PFSK-1 (cell line): ENCODE measurements at regions not wholly inside any gene's neighbourhood (a gene's known extent, or its start where the extent isn't known, plus 50 kb on each side); places are given as distances from the start of the nearest gene placed in this dataset.

Experiments used
- POLR2AphosphoS5 ChIP-seq: IDR thresholded peaks from 2 replicates; pipeline ENCODE4 v1.6.1; 2012; ENCODE audit warnings: low read depth, mild to moderate bottlenecking, control low read depth, low read length, moderate library complexity
- TAF1 ChIP-seq: IDR thresholded peaks from 2 replicates; pipeline ENCODE4 v1.6.1; 2012; ENCODE audit warnings: low read length, control low read depth, borderline replicate concordance; ENCODE audit not compliant: insufficient read depth
- TF ChIP-seq, protein P1 (sequence below), 2 experiments: IDR thresholded peaks; 2 replicates each; pipeline versions ENCODE4 v1.6.1 to v1.8.0; 2011 to 2012; ENCODE audit warnings: low read depth in 2 of 2, low read length in 2 of 2, control low read depth in 1 of 2, inconsistent platforms in 1 of 2, mild to moderate bottlenecking in 1 of 2, moderate library complexity in 1 of 2; ENCODE audit not compliant: insufficient read depth in 1 of 2

DNA sequence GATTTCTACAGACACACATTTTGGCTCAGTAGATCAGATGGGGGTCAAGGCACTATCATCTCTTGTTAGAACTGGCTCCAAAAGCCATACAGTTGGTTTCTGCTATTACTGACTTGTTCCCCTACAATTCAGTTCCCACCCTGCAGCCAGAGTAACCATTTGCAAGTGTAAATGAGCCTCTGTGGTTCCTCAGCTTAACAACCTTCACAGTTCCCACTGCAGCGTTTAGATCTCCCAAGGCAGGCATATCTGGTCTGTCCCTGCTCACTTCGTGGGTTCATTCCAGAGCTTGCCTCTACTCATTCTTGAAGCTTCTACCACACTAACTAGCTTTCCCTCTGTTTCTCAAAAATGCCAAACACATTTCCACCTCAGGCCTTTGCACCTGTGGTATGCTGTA is 186.1 kb downstream of the CBLN1 start:
- no peak for TF ChIP-seq POLR2AphosphoS5
- TF ChIP-seq, protein P1, sequence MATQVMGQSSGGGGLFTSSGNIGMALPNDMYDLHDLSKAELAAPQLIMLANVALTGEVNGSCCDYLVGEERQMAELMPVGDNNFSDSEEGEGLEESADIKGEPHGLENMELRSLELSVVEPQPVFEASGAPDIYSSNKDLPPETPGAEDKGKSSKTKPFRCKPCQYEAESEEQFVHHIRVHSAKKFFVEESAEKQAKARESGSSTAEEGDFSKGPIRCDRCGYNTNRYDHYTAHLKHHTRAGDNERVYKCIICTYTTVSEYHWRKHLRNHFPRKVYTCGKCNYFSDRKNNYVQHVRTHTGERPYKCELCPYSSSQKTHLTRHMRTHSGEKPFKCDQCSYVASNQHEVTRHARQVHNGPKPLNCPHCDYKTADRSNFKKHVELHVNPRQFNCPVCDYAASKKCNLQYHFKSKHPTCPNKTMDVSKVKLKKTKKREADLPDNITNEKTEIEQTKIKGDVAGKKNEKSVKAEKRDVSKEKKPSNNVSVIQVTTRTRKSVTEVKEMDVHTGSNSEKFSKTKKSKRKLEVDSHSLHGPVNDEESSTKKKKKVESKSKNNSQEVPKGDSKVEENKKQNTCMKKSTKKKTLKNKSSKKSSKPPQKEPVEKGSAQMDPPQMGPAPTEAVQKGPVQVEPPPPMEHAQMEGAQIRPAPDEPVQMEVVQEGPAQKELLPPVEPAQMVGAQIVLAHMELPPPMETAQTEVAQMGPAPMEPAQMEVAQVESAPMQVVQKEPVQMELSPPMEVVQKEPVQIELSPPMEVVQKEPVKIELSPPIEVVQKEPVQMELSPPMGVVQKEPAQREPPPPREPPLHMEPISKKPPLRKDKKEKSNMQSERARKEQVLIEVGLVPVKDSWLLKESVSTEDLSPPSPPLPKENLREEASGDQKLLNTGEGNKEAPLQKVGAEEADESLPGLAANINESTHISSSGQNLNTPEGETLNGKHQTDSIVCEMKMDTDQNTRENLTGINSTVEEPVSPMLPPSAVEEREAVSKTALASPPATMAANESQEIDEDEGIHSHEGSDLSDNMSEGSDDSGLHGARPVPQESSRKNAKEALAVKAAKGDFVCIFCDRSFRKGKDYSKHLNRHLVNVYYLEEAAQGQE (IDR thresholded peaks at IDR 0.05; ENCODE audit: insufficient read depth in 1 of 2, low read depth in 2 of 2, low read length in 2 of 2) = no peak
- TF ChIP-seq TAF1 = no peak
